GM23248 (cell line): ENCODE measurements at regions not wholly inside any gene's neighbourhood (a gene's known extent, or its start where the extent isn't known, plus 50 kb on each side); places are given as distances from the start of the nearest gene placed in this dataset.

Experiments
- EZH2 ChIP-seq: fragments of 200-600 bp; sonication (generic); IDR thresholded peaks from 2 replicates; pipeline ENCODE4 v1.6.1; 2018; ENCODE audit warnings: antibody characterized with exemption, mild to moderate bottlenecking; ENCODE audit not compliant: insufficient read depth, poor library complexity, severe bottlenecking
- EZH2phosphoT487 ChIP-seq: fragments of 200-600 bp; sonication (generic); IDR thresholded peaks from 2 replicates; pipeline ENCODE4 v1.6.1; 2018; ENCODE audit warnings: antibody characterized with exemption, moderate library complexity, mild to moderate bottlenecking, low read depth; ENCODE audit not compliant: insufficient read depth

- TF ChIP-seq EZH2 (no peak), EZH2phosphoT487 (no peak)
Observed at GRCh38 chr1:184161071-184161698, 109.7 kb downstream of the TSEN15 start.
